ENCODE measurements at regions not wholly inside any gene's neighbourhood (a gene's known extent, or its start where the extent isn't known, plus 50 kb on each side); places are given as distances from the start of the nearest gene placed in this dataset.

DNA sequence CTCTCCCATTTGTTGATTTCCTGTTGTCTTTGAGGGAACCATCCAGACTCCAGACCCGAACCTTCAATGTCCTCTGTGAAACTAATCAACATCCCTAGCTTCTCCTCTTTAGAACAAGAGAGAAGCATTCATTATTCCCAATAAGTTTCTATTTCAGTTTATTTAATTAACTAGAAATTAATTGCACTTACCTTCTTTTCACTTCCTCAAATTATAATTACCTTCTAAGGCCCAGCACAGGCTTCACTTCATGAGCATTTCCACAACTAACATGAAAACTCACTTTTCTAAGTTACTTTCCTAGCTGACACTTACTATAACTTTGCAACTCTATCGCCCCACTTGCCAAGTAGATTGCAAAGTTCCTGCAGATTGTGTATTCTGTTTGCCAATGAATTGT is 71.6 kb upstream of the HTR2A start:
- TF ChIP-seq, protein P1, sequence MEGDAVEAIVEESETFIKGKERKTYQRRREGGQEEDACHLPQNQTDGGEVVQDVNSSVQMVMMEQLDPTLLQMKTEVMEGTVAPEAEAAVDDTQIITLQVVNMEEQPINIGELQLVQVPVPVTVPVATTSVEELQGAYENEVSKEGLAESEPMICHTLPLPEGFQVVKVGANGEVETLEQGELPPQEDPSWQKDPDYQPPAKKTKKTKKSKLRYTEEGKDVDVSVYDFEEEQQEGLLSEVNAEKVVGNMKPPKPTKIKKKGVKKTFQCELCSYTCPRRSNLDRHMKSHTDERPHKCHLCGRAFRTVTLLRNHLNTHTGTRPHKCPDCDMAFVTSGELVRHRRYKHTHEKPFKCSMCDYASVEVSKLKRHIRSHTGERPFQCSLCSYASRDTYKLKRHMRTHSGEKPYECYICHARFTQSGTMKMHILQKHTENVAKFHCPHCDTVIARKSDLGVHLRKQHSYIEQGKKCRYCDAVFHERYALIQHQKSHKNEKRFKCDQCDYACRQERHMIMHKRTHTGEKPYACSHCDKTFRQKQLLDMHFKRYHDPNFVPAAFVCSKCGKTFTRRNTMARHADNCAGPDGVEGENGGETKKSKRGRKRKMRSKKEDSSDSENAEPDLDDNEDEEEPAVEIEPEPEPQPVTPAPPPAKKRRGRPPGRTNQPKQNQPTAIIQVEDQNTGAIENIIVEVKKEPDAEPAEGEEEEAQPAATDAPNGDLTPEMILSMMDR (IDR thresholded peaks at IDR 0.05; ENCODE audit: low read depth, low read length, missing input control) = no peak
- TF ChIP-seq, protein P2, sequence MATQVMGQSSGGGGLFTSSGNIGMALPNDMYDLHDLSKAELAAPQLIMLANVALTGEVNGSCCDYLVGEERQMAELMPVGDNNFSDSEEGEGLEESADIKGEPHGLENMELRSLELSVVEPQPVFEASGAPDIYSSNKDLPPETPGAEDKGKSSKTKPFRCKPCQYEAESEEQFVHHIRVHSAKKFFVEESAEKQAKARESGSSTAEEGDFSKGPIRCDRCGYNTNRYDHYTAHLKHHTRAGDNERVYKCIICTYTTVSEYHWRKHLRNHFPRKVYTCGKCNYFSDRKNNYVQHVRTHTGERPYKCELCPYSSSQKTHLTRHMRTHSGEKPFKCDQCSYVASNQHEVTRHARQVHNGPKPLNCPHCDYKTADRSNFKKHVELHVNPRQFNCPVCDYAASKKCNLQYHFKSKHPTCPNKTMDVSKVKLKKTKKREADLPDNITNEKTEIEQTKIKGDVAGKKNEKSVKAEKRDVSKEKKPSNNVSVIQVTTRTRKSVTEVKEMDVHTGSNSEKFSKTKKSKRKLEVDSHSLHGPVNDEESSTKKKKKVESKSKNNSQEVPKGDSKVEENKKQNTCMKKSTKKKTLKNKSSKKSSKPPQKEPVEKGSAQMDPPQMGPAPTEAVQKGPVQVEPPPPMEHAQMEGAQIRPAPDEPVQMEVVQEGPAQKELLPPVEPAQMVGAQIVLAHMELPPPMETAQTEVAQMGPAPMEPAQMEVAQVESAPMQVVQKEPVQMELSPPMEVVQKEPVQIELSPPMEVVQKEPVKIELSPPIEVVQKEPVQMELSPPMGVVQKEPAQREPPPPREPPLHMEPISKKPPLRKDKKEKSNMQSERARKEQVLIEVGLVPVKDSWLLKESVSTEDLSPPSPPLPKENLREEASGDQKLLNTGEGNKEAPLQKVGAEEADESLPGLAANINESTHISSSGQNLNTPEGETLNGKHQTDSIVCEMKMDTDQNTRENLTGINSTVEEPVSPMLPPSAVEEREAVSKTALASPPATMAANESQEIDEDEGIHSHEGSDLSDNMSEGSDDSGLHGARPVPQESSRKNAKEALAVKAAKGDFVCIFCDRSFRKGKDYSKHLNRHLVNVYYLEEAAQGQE (IDR thresholded peaks at IDR 0.05) = no peak
- TF ChIP-seq YY1 (IDR thresholded peaks at IDR 0.05) = no peak
- TF ChIP-seq, protein P3, sequence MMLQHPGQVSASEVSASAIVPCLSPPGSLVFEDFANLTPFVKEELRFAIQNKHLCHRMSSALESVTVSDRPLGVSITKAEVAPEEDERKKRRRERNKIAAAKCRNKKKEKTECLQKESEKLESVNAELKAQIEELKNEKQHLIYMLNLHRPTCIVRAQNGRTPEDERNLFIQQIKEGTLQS (IDR thresholded peaks at IDR 0.05) = no peak
- no peak for TF ChIP-seq RXRA (IDR thresholded peaks at IDR 0.05)
- no peak for TF ChIP-seq RAD21 (IDR thresholded peaks at IDR 0.05)
- no peak for TF ChIP-seq SP1 (IDR thresholded peaks at IDR 0.05)
